ENCODE measurements at regions not wholly inside any gene's neighbourhood (a gene's known extent, or its start where the extent isn't known, plus 50 kb on each side); places are given as distances from the start of the nearest gene placed in this dataset.

- Histone ChIP-seq H3K4me3 (ENCODE audit: insufficient read depth, low read depth, low read length) (no peak overlapping the region), H3K4me1 (ENCODE audit: insufficient read depth, low read length) (no peaks in the 10 kb centered on the region), H4K20me1 (ENCODE audit: insufficient read depth, low read length) (no peaks in the 10 kb centered on the region), H3K4me2 (ENCODE audit: low read length) (no peak overlapping the region), H3K36me3 (ENCODE audit: insufficient read depth, low read length) (no peaks in the 10 kb centered on the region), H3K27ac (ENCODE audit: low read depth, low read length) (no peak overlapping the region), H2AFZ (ENCODE audit: low read depth, low read length) (no peak overlapping the region), H3K9ac (ENCODE audit: low read length) (no peak overlapping the region), H3K9me3 (ENCODE audit: insufficient read depth, low read depth, low read length) (no peaks in the 10 kb centered on the region), H3K27me3 (ENCODE audit: insufficient read depth, low read length) (no peaks in the 10 kb centered on the region), H3K79me2 (ENCODE audit: insufficient read depth, low read length) (no peaks in the 10 kb centered on the region)
- peaks cover 19% of the 10 kb centered on the region for H3K4me1 Mint-ChIP-seq (ENCODE audit: low read depth, unreplicated experiment)
- H3K27ac Mint-ChIP-seq (ENCODE audit: unreplicated experiment): no peak overlapping the region
- H3K36me3 Mint-ChIP-seq (ENCODE audit: low read depth, unreplicated experiment): no peaks in the 10 kb centered on the region
- H3K27me3 Mint-ChIP-seq (ENCODE audit: low read depth, unreplicated experiment): no peaks in the 10 kb centered on the region
- no peaks in the 10 kb centered on the region for H3K9me3 Mint-ChIP-seq (ENCODE audit: unreplicated experiment)
- no peak for TF ChIP-seq EZH2 (IDR thresholded peaks at IDR 0.05; ENCODE audit: insufficient read depth, low read length)
- TF ChIP-seq, protein P1, sequence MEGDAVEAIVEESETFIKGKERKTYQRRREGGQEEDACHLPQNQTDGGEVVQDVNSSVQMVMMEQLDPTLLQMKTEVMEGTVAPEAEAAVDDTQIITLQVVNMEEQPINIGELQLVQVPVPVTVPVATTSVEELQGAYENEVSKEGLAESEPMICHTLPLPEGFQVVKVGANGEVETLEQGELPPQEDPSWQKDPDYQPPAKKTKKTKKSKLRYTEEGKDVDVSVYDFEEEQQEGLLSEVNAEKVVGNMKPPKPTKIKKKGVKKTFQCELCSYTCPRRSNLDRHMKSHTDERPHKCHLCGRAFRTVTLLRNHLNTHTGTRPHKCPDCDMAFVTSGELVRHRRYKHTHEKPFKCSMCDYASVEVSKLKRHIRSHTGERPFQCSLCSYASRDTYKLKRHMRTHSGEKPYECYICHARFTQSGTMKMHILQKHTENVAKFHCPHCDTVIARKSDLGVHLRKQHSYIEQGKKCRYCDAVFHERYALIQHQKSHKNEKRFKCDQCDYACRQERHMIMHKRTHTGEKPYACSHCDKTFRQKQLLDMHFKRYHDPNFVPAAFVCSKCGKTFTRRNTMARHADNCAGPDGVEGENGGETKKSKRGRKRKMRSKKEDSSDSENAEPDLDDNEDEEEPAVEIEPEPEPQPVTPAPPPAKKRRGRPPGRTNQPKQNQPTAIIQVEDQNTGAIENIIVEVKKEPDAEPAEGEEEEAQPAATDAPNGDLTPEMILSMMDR (IDR thresholded peaks at IDR 0.05; ENCODE audit: insufficient read depth, low read depth, low read length): no peak
- no peak overlapping the region for H3K4me3 Mint-ChIP-seq (ENCODE audit: unreplicated experiment)
- DNase-seq (ENCODE audit: low read depth) (no peak), FAIRE-seq (no peak)
Observed at GRCh38 chr9:72458153-72458552, 63.3 kb upstream of the TMC1 start.

DNA sequence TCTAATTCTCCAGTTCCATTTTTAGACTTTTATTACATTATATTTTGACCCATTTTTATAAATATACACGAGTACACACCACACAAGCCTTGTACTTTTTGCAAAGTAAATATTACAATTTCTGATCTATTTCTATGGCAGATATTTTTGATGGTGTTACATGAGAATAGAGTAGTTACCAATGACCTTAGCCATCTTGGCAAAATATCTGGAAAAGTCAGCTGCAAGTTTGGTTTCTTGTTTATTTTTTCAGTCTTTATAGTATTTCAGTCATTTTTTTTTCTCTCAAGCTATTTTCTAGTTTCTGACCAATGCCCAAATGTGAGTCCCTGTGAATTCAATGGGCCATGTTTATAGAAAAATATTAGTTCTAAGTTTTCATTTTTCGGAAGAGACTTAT lies 64.0 kb upstream of the TMC1 start:
- Mint-ChIP-seq H3K4me1 (ENCODE audit: low read depth, unreplicated experiment) (peaks cover 18% of the 10 kb centered on the region), H3K4me3 (ENCODE audit: unreplicated experiment) (no peak overlapping the region), H3K36me3 (ENCODE audit: low read depth, unreplicated experiment) (no peaks in the 10 kb centered on the region), H3K27ac (ENCODE audit: unreplicated experiment) (no peak overlapping the region), H3K27me3 (ENCODE audit: low read depth, unreplicated experiment) (no peaks in the 10 kb centered on the region), H3K9me3 (ENCODE audit: unreplicated experiment) (no peaks in the 10 kb centered on the region)
- Histone ChIP-seq H3K9ac (ENCODE audit: low read length) (no peak overlapping the region), H3K4me1 (ENCODE audit: insufficient read depth, low read length) (no peaks in the 10 kb centered on the region), H3K9me3 (ENCODE audit: insufficient read depth, low read depth, low read length) (no peaks in the 10 kb centered on the region), H3K4me2 (ENCODE audit: low read length) (no peak overlapping the region), H3K27ac (ENCODE audit: low read depth, low read length) (no peak overlapping the region), H3K4me3 (ENCODE audit: insufficient read depth, low read depth, low read length) (no peak overlapping the region), H2AFZ (ENCODE audit: low read depth, low read length) (no peak overlapping the region), H3K79me2 (ENCODE audit: insufficient read depth, low read length) (no peaks in the 10 kb centered on the region), H3K36me3 (ENCODE audit: insufficient read depth, low read length) (no peaks in the 10 kb centered on the region), H4K20me1 (ENCODE audit: insufficient read depth, low read length) (no peaks in the 10 kb centered on the region), H3K27me3 (ENCODE audit: insufficient read depth, low read length) (no peaks in the 10 kb centered on the region)
- no peak for TF ChIP-seq EZH2 (IDR thresholded peaks at IDR 0.05; ENCODE audit: insufficient read depth, low read length)
- no peak for FAIRE-seq
- DNase-seq (ENCODE audit: low read depth): no peak

- DNase-seq (ENCODE audit: low read depth) (no peak), FAIRE-seq (no peak)
- no peaks in the 10 kb centered on the region for H3K27me3 Mint-ChIP-seq (ENCODE audit: low read depth, unreplicated experiment)
- H3K9me3 Mint-ChIP-seq (ENCODE audit: unreplicated experiment): no peaks in the 10 kb centered on the region
- H3K27ac Mint-ChIP-seq (ENCODE audit: unreplicated experiment): no peak overlapping the region
- H3K4me3 Mint-ChIP-seq (ENCODE audit: unreplicated experiment): no peak overlapping the region
- TF ChIP-seq EZH2 (IDR thresholded peaks at IDR 0.05; ENCODE audit: insufficient read depth, low read length): no peak
- TF ChIP-seq, protein P1 (IDR thresholded peaks at IDR 0.05; ENCODE audit: insufficient read depth, low read depth, low read length): no peak
- Histone ChIP-seq H3K27ac (ENCODE audit: low read depth, low read length) (no peak overlapping the region), H2AFZ (ENCODE audit: low read depth, low read length) (no peak overlapping the region), H4K20me1 (ENCODE audit: insufficient read depth, low read length) (no peaks in the 10 kb centered on the region), H3K36me3 (ENCODE audit: insufficient read depth, low read length) (no peaks in the 10 kb centered on the region), H3K4me3 (ENCODE audit: insufficient read depth, low read depth, low read length) (no peak overlapping the region), H3K4me2 (ENCODE audit: low read length) (no peak overlapping the region), H3K9me3 (ENCODE audit: insufficient read depth, low read depth, low read length) (no peaks in the 10 kb centered on the region), H3K79me2 (ENCODE audit: insufficient read depth, low read length) (no peaks in the 10 kb centered on the region), H3K4me1 (ENCODE audit: insufficient read depth, low read length) (no peaks in the 10 kb centered on the region), H3K9ac (ENCODE audit: low read length) (no peak overlapping the region), H3K27me3 (ENCODE audit: insufficient read depth, low read length) (no peaks in the 10 kb centered on the region)
- peaks cover 9% of the 10 kb centered on the region for H3K4me1 Mint-ChIP-seq (ENCODE audit: low read depth, unreplicated experiment)
- H3K36me3 Mint-ChIP-seq (ENCODE audit: low read depth, unreplicated experiment): no peaks in the 10 kb centered on the region
Observed at GRCh38 chr9:72454871-72455491, 66.4 kb upstream of the TMC1 start.

Measured in astrocyte (in vitro differentiated cells and primary cell).